Astrocyte (in vitro differentiated cells and primary cell): ENCODE measurements at regions not wholly inside any gene's neighbourhood (a gene's known extent, or its start where the extent isn't known, plus 50 kb on each side); places are given as distances from the start of the nearest gene placed in this dataset.
"Not testable (repeated sequence)": the region's sequence is repeated elsewhere in the genome, so short reads cannot be mapped to it uniquely, and the experiment has no call there.

Source experiments
- DNase-seq: peaks from one replicate; pipeline ENCODE4 v3.0.0-alpha.2; 2010; ENCODE audit warnings: low read depth
- FAIRE-seq: peaks from 2 replicates; lab custom pipeline; 2011; peaks lifted over from hg19 to GRCh38; lab: Jason Lieb, UNC
- H2AFZ ChIP-seq: 2 replicates; pipeline ENCODE4 v1.6.0; 2012; ENCODE audit warnings: low read depth, low read length, inconsistent platforms
- H3K27ac ChIP-seq: 2 replicates; pipeline ENCODE4 v1.5.1; 2011; ENCODE audit warnings: low read depth, low read length, inconsistent platforms
- H3K27me3 ChIP-seq: 2 replicates; pipeline ENCODE4 v1.6.0; 2011; ENCODE audit warnings: low read length, inconsistent platforms; ENCODE audit not compliant: insufficient read depth
- H3K36me3 ChIP-seq: 2 replicates; pipeline ENCODE4 v1.5.1; 2011; ENCODE audit warnings: low read length, inconsistent platforms; ENCODE audit not compliant: insufficient read depth
- H3K4me1 ChIP-seq: 2 replicates; pipeline ENCODE4 v1.5.1; 2011; ENCODE audit warnings: low read length, inconsistent platforms; ENCODE audit not compliant: insufficient read depth
- H3K4me2 ChIP-seq: 2 replicates; pipeline ENCODE4 v1.6.0; 2012; ENCODE audit warnings: low read length, inconsistent platforms
- H3K4me3 ChIP-seq: 2 replicates; pipeline ENCODE4 v1.5.1; 2011; ENCODE audit warnings: low read depth, mild to moderate bottlenecking, low read length, inconsistent platforms; ENCODE audit not compliant: insufficient read depth
- H3K79me2 ChIP-seq: 2 replicates; pipeline ENCODE4 v1.6.0; 2012; ENCODE audit warnings: mild to moderate bottlenecking, low read length, inconsistent platforms; ENCODE audit not compliant: insufficient read depth
- H3K9ac ChIP-seq: 2 replicates; pipeline ENCODE4 v1.6.0; 2012; ENCODE audit warnings: mild to moderate bottlenecking, low read length, inconsistent platforms
- H3K9me3 ChIP-seq: 2 replicates; pipeline ENCODE4 v1.5.1; 2012; ENCODE audit warnings: low read depth, mild to moderate bottlenecking, low read length, inconsistent platforms; ENCODE audit not compliant: insufficient read depth
- H4K20me1 ChIP-seq: 2 replicates; pipeline ENCODE4 v1.6.0; 2012; ENCODE audit warnings: low read length, inconsistent platforms; ENCODE audit not compliant: insufficient read depth
- H3K27ac Mint-ChIP-seq: one replicate; pipeline ENCODE4 v1.8.0; 2021; ENCODE audit warnings: mild to moderate bottlenecking, mixed read lengths; ENCODE audit not compliant: unreplicated experiment
- H3K27me3 Mint-ChIP-seq: one replicate; pipeline ENCODE4 v1.8.0; 2021; ENCODE audit warnings: low read depth, mixed read lengths; ENCODE audit not compliant: unreplicated experiment
- H3K36me3 Mint-ChIP-seq: one replicate; pipeline ENCODE4 v1.8.0; 2021; ENCODE audit warnings: low read depth, mixed read lengths; ENCODE audit not compliant: unreplicated experiment
- H3K4me1 Mint-ChIP-seq: one replicate; pipeline ENCODE4 v1.8.0; 2021; ENCODE audit warnings: low read depth, mixed read lengths; ENCODE audit not compliant: unreplicated experiment
- H3K4me3 Mint-ChIP-seq: one replicate; pipeline ENCODE4 v1.8.0; 2021; ENCODE audit warnings: mild to moderate bottlenecking, moderate library complexity, mixed read lengths; ENCODE audit not compliant: unreplicated experiment
- H3K9me3 Mint-ChIP-seq: one replicate; pipeline ENCODE4 v1.8.0; 2021; ENCODE audit warnings: mild to moderate bottlenecking, mixed read lengths; ENCODE audit not compliant: unreplicated experiment
- CTCF ChIP-seq: IDR thresholded peaks from 2 replicates; pipeline ENCODE4 v1.5.1; 2011; ENCODE audit warnings: low read depth, mild to moderate bottlenecking, inconsistent platforms, low read length, moderate library complexity; ENCODE audit not compliant: insufficient read depth
- EZH2 ChIP-seq: IDR thresholded peaks from 2 replicates; pipeline ENCODE4 v1.6.1; 2012; ENCODE audit warnings: mild to moderate bottlenecking, low read length, inconsistent platforms; ENCODE audit not compliant: insufficient read depth

- H3K4me1 Mint-ChIP-seq: no peaks in the 10 kb centered on the region
- no peaks in the 10 kb centered on the region for H3K9me3 Mint-ChIP-seq
- FAIRE-seq: no peak
These were observed 672.1 kb downstream of the MAFB start for GRCh38 chr20:40016890-40017289.

GRCh38 chr20:40016392-40016791, 672.6 kb downstream of the MAFB start:
- Histone ChIP-seq H3K9me3 (no peaks in the 10 kb centered on the region), H4K20me1 (no peaks in the 10 kb centered on the region), H3K27ac (no peak overlapping the region), H3K27me3 (no peaks in the 10 kb centered on the region), H3K4me2 (no peak overlapping the region), H2AFZ (no peak overlapping the region), H3K9ac (no peak overlapping the region), H3K79me2 (no peaks in the 10 kb centered on the region), H3K4me1 (no peaks in the 10 kb centered on the region), H3K36me3 (no peaks in the 10 kb centered on the region), H3K4me3 (no peak overlapping the region)
- Mint-ChIP-seq H3K9me3 (no peaks in the 10 kb centered on the region), H3K27ac (no peak overlapping the region), H3K4me3 (no peak overlapping the region), H3K4me1 (no peaks in the 10 kb centered on the region), H3K36me3 (no peaks in the 10 kb centered on the region), H3K27me3 (peaks cover 2% of the 10 kb centered on the region)
- FAIRE-seq: no peak
- TF ChIP-seq EZH2 (no peak), CTCF (no peak)
- DNase-seq: no peak

More at GRCh38 chr20:40016890-40017289, 672.1 kb downstream of the MAFB start:
- Histone ChIP-seq H2AFZ (no peak overlapping the region), H3K9ac (no peak overlapping the region), H3K36me3 (no peaks in the 10 kb centered on the region), H4K20me1 (no peaks in the 10 kb centered on the region), H3K27ac (no peak overlapping the region), H3K27me3 (no peaks in the 10 kb centered on the region), H3K4me2 (no peak overlapping the region), H3K4me3 (no peak overlapping the region), H3K4me1 (no peaks in the 10 kb centered on the region), H3K9me3 (no peaks in the 10 kb centered on the region), H3K79me2 (no peaks in the 10 kb centered on the region)
- no peak for DNase-seq
- no peaks in the 10 kb centered on the region for H3K36me3 Mint-ChIP-seq
- peaks cover 2% of the 10 kb centered on the region for H3K27me3 Mint-ChIP-seq
- TF ChIP-seq CTCF (no peak), EZH2 (no peak)
- H3K4me3 Mint-ChIP-seq: no peak overlapping the region
- H3K27ac Mint-ChIP-seq: no peak overlapping the region

GRCh38 chr20:40012026-40012425, 677.0 kb downstream of the MAFB start:
- H3K4me3 Mint-ChIP-seq, FAIRE-seq, H3K4me2 ChIP-seq, H2AFZ ChIP-seq, H3K27me3 Mint-ChIP-seq, H3K27ac Mint-ChIP-seq, DNase-seq, H3K4me3 ChIP-seq, H3K36me3 Mint-ChIP-seq, H3K4me1 ChIP-seq, H4K20me1 ChIP-seq, H3K36me3 ChIP-seq, H3K9me3 Mint-ChIP-seq, H3K9ac ChIP-seq, H3K4me1 Mint-ChIP-seq, H3K27me3 ChIP-seq, H3K79me2 ChIP-seq, H3K27ac ChIP-seq, H3K9me3 ChIP-seq: not testable (repeated sequence)
